ENCODE measurements at regions not wholly inside any gene's neighbourhood (a gene's known extent, or its start where the extent isn't known, plus 50 kb on each side); places are given as distances from the start of the nearest gene placed in this dataset.

DNA sequence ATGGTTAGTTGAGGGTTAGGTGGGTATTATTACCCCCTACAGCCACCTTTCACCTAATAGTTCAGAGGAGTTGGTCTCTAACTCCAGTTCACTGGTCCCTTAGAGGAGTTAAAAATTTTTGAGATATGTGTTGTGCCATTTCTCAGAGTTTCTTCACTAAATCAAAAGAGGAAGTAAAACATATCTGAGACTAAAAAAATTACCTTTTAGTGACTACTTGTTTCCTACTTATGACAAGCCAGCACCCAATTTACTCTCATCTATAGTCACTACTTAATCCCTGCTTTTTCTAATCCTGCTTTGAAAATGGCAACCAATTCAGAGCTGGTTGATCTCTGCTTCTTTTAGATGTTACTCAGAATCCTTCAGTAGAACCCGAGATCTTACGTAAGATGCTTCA, 1316.8 kb upstream of the B3GALT2 start:
- TF ChIP-seq POLR2A (IDR thresholded peaks at IDR 0.05) (no peak), CTCF (IDR thresholded peaks at IDR 0.05) (no peak)
